ENCODE measurements at regions not wholly inside any gene's neighbourhood (a gene's known extent, or its start where the extent isn't known, plus 50 kb on each side); places are given as distances from the start of the nearest gene placed in this dataset.
A peak's percentile ranks its signal among the peaks of the same experiment; 100 is the strongest.
"Not testable (repeated sequence)": the region's sequence is repeated elsewhere in the genome, so short reads cannot be mapped to it uniquely, and the experiment has no call there.

GRCh38 chr2:224174990-224175389 lies 135.9 kb upstream of the SERPINE2 start:
- Mint-ChIP-seq H3K27ac (no peak overlapping the region), H3K27me3 (peaks cover 6 to 31% (median 16%) of the 10 kb centered on the region in 3 donors), H3K4me3 (no peak overlapping the region), H3K9me3 (peaks cover 0 to 5% (median 0%) of the 10 kb centered on the region in 7 donors), H3K4me1 (no peaks in the 10 kb centered on the region), H3K36me3 (no peaks in the 10 kb centered on the region)
- ATAC-seq (ENCODE audit: low read depth in 2 of 2) (no peak), DNase-seq (no peak)

DNA sequence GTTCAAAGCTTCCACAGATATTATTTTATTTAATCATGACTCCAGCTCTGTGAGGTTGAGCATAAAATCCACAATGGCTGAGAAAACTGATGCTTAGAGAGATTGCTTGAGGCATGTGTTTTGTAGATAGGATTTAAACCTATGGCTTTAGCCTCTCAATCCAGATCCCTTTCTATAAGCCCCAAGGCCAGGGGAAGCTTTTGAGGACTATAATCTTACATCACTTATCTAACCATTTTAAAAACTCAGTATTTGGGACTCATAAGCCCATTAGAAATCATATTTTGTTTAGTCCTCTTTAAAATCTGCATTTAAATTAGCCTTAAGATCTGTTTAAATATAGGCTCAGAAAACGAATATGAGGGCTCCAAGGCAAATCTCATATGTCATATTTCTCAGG lies 135.4 kb upstream of the SERPINE2 start:
- Mint-ChIP-seq H3K4me1 (no peaks in the 10 kb centered on the region), H3K9me3 (peaks cover 0 to 6% (median 2%) of the 10 kb centered on the region in 7 donors), H3K27me3 (peaks cover 6 to 31% (median 20%) of the 10 kb centered on the region in 3 donors), H3K4me3 (no peak overlapping the region), H3K36me3 (no peaks in the 10 kb centered on the region), H3K27ac (no peak overlapping the region)
- no peak for ATAC-seq (ENCODE audit: low read depth in 2 of 2)
- no peak for DNase-seq

DNA sequence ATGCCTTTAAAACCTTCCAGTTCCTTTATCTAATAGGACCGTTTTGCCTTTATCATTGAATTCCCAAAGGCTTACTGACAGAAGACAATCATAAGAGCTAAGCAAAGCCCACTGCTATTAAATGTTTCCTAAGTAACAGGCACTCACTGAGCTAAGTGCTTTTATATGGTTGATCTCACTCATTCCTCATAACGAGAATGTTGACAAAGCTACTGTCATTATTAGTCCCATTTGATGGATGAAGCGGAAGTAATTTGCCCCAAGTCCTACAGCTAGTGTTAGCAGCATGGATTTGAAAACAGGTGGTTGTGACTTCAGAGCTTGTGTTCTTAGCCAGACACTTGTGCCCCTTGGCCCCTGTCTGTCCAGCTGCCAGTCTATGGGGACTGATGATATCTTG lies 134.8 kb upstream of the SERPINE2 start:
- Mint-ChIP-seq H3K4me1 (no peaks in the 10 kb centered on the region), H3K4me3 (no peak overlapping the region), H3K9me3 (peaks cover 0 to 3% (median 2%) of the 10 kb centered on the region in 7 donors), H3K27me3 (peaks cover 6 to 31% (median 22%) of the 10 kb centered on the region in 3 donors), H3K27ac (no peak overlapping the region), H3K36me3 (no peaks in the 10 kb centered on the region)
- ATAC-seq (ENCODE audit: low read depth in 2 of 2) (no peak), DNase-seq (no peak)

DNA sequence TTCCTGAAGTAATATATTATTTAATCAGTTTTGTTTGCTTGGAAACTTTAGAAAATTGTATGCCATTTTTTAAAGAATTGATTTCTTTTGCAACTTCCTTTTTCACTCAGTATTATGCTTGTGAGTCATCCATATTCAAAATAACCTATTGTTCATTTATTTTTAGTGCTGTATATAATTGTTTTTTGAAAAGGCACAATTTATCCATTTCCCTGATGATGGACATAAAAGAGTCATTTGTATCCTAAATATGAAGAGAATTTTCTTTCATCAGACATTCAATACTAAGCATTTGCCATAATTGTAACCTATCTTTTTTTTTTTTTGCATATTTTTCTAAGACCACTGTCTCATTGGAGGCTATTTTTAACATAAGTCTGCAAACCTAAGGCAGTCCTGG lies 134.1 kb upstream of the SERPINE2 start:
- H3K27me3 Mint-ChIP-seq = peaks cover 6 to 31% (median 22%) of the 10 kb centered on the region in 3 donors
- ATAC-seq (ENCODE audit: low read depth in 2 of 2) = no peak
- H3K9me3 Mint-ChIP-seq = peaks cover 0 to 3% (median 1%) of the 10 kb centered on the region in 7 donors
- H3K36me3 Mint-ChIP-seq = no peaks in the 10 kb centered on the region
- no peak overlapping the region for H3K27ac Mint-ChIP-seq
- no peak for DNase-seq
- no peak overlapping the region for H3K4me3 Mint-ChIP-seq
- H3K4me1 Mint-ChIP-seq = no peaks in the 10 kb centered on the region

- Mint-ChIP-seq H3K27me3 (peaks cover 14 to 17% (median 14%) of the 10 kb centered on the region in 3 donors), H3K36me3 (no peaks in the 10 kb centered on the region), H3K27ac (no peak overlapping the region), H3K4me3 (peak overlapping the region in 1 of 8 donors; percentile 11), H3K9me3 (peaks cover 0 to 13% (median 6%) of the 10 kb centered on the region in 7 donors), H3K4me1 (no peaks in the 10 kb centered on the region)
- ATAC-seq (ENCODE audit: low read depth in 2 of 2) = no peak
- no peak for DNase-seq
These were observed 132.1 kb upstream of the SERPINE2 start for GRCh38 chr2:224171226-224171625.

- Mint-ChIP-seq H3K9me3 (peaks cover 0 to 13% (median 6%) of the 10 kb centered on the region in 7 donors), H3K27me3 (peaks cover 6 to 17% (median 10%) of the 10 kb centered on the region in 3 donors), H3K36me3 (no peaks in the 10 kb centered on the region), H3K4me1 (no peaks in the 10 kb centered on the region), H3K4me3 (peak overlapping the region in 1 of 8 donors; percentile 35), H3K27ac (no peak overlapping the region)
- DNase-seq (no peak), ATAC-seq (ENCODE audit: low read depth in 2 of 2) (no peak)
These were observed 130.8 kb upstream of the SERPINE2 start for GRCh38 chr2:224169847-224170246.

DNA sequence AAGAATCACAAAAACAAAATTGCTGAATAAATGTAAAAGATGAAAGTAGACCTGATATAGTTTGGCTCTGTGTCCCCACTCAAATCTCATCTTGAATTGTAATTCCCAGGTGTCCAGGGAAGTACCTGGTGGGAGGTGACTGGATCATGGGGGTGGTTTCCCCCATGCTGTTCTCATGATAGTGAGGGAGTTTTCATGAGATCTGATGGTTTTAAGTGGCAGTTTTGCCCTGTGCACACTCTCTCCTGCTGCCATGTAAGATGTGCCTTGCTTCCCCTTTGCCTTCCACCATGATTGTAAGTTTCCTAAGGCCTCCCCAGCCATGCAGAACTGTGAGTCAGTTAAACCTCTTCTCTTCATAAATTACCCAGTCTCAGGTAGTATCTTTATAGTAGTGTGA lies 128.7 kb upstream of the SERPINE2 start:
- Mint-ChIP-seq H3K9me3 (peaks cover 0 to 13% (median 8%) of the 10 kb centered on the region in 7 donors), H3K27me3 (peaks cover 14 to 22% (median 17%) of the 10 kb centered on the region in 3 donors)
- not testable (repeated sequence) for ATAC-seq (ENCODE audit: low read depth in 2 of 2); DNase-seq; H3K4me1 Mint-ChIP-seq; H3K36me3 Mint-ChIP-seq; H3K4me3 Mint-ChIP-seq; H3K27ac Mint-ChIP-seq

- DNase-seq = no peak
- H3K36me3 Mint-ChIP-seq = no peaks in the 10 kb centered on the region
- H3K27me3 Mint-ChIP-seq = peaks cover 17 to 25% (median 21%) of the 10 kb centered on the region in 3 donors
- H3K4me3 Mint-ChIP-seq = no peak overlapping the region
- H3K9me3 Mint-ChIP-seq = peaks cover 0 to 20% (median 8%) of the 10 kb centered on the region in 7 donors
- no peaks in the 10 kb centered on the region for H3K4me1 Mint-ChIP-seq
- ATAC-seq (ENCODE audit: low read depth in 2 of 2) = no peak
- no peak overlapping the region for H3K27ac Mint-ChIP-seq
These were observed 127.6 kb upstream of the SERPINE2 start for GRCh38 chr2:224166654-224167053.

DNA sequence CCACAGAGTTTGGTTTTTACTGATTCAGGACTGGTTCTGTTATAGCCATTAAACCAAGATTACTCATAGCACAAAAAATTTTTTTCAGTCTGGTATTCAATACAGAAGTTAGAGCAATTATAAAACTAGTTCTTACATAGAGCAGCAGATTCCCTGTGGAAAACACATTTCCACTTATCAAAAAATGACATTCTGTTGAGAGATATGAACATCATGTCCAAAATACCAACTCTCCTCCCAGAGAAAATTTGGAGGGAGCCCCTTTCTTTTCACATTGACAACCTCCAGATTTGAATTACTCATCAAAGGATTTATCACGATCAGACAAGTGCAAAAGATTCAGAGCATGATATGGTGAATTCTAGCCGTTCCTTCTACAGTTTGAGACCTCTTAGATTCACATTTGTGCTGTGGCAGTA lies 126.8 kb upstream of the SERPINE2 start:
- Mint-ChIP-seq H3K4me1 (no peaks in the 10 kb centered on the region), H3K36me3 (no peaks in the 10 kb centered on the region), H3K27ac (no peak overlapping the region), H3K27me3 (peaks cover 17 to 24% (median 21%) of the 10 kb centered on the region in 3 donors), H3K4me3 (no peak overlapping the region), H3K9me3 (peaks cover 0 to 20% (median 8%) of the 10 kb centered on the region in 7 donors)
- DNase-seq (no peak), ATAC-seq (ENCODE audit: low read depth in 2 of 2) (no peak)

DNA sequence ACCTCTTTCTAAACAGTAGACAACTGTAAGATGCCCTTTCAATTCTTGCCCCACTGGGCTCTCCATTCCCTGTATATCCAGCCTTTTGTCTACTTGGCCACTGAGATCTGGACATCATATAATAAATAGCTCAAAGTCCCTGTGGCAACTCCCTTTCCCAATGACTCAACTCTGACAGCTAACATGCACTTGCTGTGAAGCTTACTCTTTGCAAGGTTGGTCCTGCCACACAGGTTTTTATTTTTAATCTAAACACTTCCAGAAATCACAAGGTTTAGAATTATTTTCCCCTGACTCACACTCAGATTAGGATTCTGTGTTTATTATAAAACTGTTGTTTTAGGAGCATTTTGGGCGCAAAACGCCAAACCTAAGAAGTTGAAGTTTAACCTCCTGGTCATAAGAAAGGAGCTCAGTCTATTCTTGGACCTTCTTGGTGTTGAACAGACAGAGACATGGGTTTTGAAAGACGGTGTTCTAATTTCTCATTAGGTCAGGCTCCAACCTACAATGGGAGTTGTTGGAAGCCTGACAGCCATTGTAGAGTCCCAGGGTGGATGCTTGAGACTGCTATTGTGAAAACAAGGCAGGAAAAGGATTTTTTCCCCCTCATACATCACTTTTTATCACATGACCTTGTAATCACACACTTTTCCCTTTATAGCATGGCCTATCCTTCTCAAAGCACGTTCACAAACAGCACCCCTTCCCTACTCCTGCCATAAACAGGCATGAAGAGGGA lies 124.7 kb upstream of the SERPINE2 start:
- Mint-ChIP-seq H3K4me3 (no peak overlapping the region), H3K4me1 (peaks cover 0 to 1% (median 0%) of the 10 kb centered on the region in 3 donors), H3K27ac (no peak overlapping the region), H3K36me3 (no peaks in the 10 kb centered on the region), H3K9me3 (peaks cover 0 to 25% (median 9%) of the 10 kb centered on the region in 7 donors), H3K27me3 (peaks cover 11 to 27% (median 24%) of the 10 kb centered on the region in 3 donors)
- DNase-seq (no peak), ATAC-seq (ENCODE audit: low read depth in 2 of 2) (no peak)

- no peak for DNase-seq
- H3K27ac Mint-ChIP-seq = no peak overlapping the region
These were observed 123.0 kb upstream of the SERPINE2 start for GRCh38 chr2:224162122-224162521.

GRCh38 chr2:224161712-224162111 lies 122.6 kb upstream of the SERPINE2 start:
- H3K36me3 Mint-ChIP-seq = no peaks in the 10 kb centered on the region
- H3K27ac Mint-ChIP-seq = no peak overlapping the region
- peaks cover 2 to 14% (median 6%) of the 10 kb centered on the region in 7 donors for H3K9me3 Mint-ChIP-seq
- peaks cover 0 to 2% (median 0%) of the 10 kb centered on the region in 3 donors for H3K4me1 Mint-ChIP-seq
- peaks cover 11 to 27% (median 13%) of the 10 kb centered on the region in 3 donors for H3K27me3 Mint-ChIP-seq
- no peak for ATAC-seq (ENCODE audit: low read depth in 2 of 2)
- no peak overlapping the region for H3K4me3 Mint-ChIP-seq
- no peak for DNase-seq

More at GRCh38 chr2:224162122-224162521, 123.0 kb upstream of the SERPINE2 start:
- no peak for ATAC-seq (ENCODE audit: low read depth in 2 of 2)
- Mint-ChIP-seq H3K9me3 (peaks cover 2 to 16% (median 6%) of the 10 kb centered on the region in 7 donors), H3K4me1 (peaks cover 0 to 2% (median 0%) of the 10 kb centered on the region in 3 donors), H3K36me3 (no peaks in the 10 kb centered on the region), H3K27me3 (peaks cover 11 to 27% (median 18%) of the 10 kb centered on the region in 3 donors), H3K4me3 (no peak overlapping the region)

DNA sequence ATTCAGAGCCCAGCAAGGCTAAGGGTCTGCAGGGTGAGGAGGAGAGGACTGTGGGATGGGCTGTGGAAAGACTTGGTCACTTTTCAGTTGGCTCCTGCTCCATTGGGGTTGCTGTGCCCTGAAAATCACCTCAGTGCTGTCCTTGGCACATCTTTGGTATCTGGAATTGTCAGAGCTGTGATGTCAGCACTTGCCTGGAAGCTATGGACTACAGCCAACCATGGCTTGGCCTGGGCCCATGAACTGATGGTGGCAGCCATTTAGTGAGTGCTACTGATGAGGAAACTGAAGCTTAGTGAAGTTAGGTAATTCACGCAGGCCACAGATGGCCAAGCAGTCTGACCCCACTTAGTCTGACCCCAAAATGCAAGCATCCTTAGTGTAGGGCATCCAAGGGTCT lies 121.8 kb upstream of the SERPINE2 start:
- ATAC-seq (ENCODE audit: low read depth in 2 of 2) (no peak), DNase-seq (no peak)
- no peak overlapping the region for H3K4me3 Mint-ChIP-seq
- no peak overlapping the region for H3K27ac Mint-ChIP-seq
- H3K9me3 Mint-ChIP-seq = peaks cover 2 to 14% (median 6%) of the 10 kb centered on the region in 7 donors
- peaks cover 0 to 2% (median 0%) of the 10 kb centered on the region in 3 donors for H3K4me1 Mint-ChIP-seq
- peaks cover 11 to 27% (median 12%) of the 10 kb centered on the region in 3 donors for H3K27me3 Mint-ChIP-seq
- H3K36me3 Mint-ChIP-seq = no peaks in the 10 kb centered on the region

DNA sequence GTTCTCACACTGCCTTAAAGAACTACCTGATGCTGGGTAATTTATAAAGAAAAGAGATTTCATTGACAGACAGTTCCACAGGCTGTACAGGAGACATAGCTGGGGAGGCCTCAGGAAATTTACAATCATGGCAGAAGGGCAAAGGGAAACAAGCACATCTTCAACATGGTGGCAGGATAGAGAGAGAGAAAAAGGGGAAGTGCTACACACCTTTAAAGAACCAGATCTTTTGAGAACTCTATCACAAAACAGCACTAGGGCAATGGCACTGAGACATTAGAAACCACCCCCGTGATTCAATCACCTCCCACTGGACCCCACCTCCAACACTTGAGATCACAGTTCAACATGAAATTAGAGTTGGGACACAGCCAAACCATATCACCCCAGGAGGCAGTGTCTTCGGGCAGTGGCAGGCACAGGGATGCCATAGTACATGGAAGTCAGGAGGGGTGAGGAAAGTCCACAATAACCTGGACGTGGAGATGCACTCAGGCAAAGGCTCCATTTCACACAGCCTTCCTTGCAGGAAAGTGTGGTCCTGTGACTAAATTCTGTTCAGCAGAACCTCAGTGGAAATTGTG lies 120.4 kb upstream of the SERPINE2 start:
- DNase-seq (no peak), ATAC-seq (ENCODE audit: low read depth in 2 of 2) (no peak)
- Mint-ChIP-seq H3K27me3 (peaks cover 3 to 18% (median 12%) of the 10 kb centered on the region in 3 donors), H3K9me3 (peaks cover 0 to 12% (median 2%) of the 10 kb centered on the region in 7 donors), H3K36me3 (no peaks in the 10 kb centered on the region), H3K4me3 (no peak overlapping the region), H3K27ac (no peak overlapping the region), H3K4me1 (peaks cover 0 to 2% (median 0%) of the 10 kb centered on the region in 3 donors)

Data from naive B cell (primary cell).